ENCODE measurements at regions not wholly inside any gene's neighbourhood (a gene's known extent, or its start where the extent isn't known, plus 50 kb on each side); places are given as distances from the start of the nearest gene placed in this dataset.

- TF ChIP-seq, protein P1, sequence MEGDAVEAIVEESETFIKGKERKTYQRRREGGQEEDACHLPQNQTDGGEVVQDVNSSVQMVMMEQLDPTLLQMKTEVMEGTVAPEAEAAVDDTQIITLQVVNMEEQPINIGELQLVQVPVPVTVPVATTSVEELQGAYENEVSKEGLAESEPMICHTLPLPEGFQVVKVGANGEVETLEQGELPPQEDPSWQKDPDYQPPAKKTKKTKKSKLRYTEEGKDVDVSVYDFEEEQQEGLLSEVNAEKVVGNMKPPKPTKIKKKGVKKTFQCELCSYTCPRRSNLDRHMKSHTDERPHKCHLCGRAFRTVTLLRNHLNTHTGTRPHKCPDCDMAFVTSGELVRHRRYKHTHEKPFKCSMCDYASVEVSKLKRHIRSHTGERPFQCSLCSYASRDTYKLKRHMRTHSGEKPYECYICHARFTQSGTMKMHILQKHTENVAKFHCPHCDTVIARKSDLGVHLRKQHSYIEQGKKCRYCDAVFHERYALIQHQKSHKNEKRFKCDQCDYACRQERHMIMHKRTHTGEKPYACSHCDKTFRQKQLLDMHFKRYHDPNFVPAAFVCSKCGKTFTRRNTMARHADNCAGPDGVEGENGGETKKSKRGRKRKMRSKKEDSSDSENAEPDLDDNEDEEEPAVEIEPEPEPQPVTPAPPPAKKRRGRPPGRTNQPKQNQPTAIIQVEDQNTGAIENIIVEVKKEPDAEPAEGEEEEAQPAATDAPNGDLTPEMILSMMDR (IDR thresholded peaks at IDR 0.05): no peak
- TF ChIP-seq RELA (CRISPR knock-in tag; IDR thresholded peaks at IDR 0.05; ENCODE audit: borderline replicate concordance): no peak
- TF ChIP-seq SOX15 (CRISPR knock-in tag; IDR thresholded peaks at IDR 0.05): no peak
- TF ChIP-seq, protein P2, sequence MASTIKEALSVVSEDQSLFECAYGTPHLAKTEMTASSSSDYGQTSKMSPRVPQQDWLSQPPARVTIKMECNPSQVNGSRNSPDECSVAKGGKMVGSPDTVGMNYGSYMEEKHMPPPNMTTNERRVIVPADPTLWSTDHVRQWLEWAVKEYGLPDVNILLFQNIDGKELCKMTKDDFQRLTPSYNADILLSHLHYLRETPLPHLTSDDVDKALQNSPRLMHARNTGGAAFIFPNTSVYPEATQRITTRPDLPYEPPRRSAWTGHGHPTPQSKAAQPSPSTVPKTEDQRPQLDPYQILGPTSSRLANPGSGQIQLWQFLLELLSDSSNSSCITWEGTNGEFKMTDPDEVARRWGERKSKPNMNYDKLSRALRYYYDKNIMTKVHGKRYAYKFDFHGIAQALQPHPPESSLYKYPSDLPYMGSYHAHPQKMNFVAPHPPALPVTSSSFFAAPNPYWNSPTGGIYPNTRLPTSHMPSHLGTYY (CRISPR knock-in tag; IDR thresholded peaks at IDR 0.05): no peak
- no peak for TF ChIP-seq NFYB (CRISPR knock-in tag; conservative IDR thresholded peaks at IDR 0.05; ENCODE audit: low read depth)
- TF ChIP-seq TCF7 (CRISPR knock-in tag; IDR thresholded peaks at IDR 0.05; ENCODE audit: low read depth): no peak
- no peak for TF ChIP-seq ZNF317 (CRISPR knock-in tag; IDR thresholded peaks at IDR 0.05; ENCODE audit: borderline replicate concordance, low read depth)
Observed at GRCh38 chr19:28171983-28172382, 1041.0 kb downstream of the UQCRFS1 start.

Data from WTC11 (cell line).